Activated CD4-positive, CD25-positive, alpha-beta regulatory T cell treated with anti-CD3 and anti-CD28 coated beads, Interleukin-2, amount 50 U/mL, for 72 hours (primary cell): ENCODE measurements at regions not wholly inside any gene's neighbourhood (a gene's known extent, or its start where the extent isn't known, plus 50 kb on each side); places are given as distances from the start of the nearest gene placed in this dataset.

ENCODE experiments used
- DNase-seq: peaks from one replicate; pipeline ENCODE4 v3.0.0; 2021

DNA sequence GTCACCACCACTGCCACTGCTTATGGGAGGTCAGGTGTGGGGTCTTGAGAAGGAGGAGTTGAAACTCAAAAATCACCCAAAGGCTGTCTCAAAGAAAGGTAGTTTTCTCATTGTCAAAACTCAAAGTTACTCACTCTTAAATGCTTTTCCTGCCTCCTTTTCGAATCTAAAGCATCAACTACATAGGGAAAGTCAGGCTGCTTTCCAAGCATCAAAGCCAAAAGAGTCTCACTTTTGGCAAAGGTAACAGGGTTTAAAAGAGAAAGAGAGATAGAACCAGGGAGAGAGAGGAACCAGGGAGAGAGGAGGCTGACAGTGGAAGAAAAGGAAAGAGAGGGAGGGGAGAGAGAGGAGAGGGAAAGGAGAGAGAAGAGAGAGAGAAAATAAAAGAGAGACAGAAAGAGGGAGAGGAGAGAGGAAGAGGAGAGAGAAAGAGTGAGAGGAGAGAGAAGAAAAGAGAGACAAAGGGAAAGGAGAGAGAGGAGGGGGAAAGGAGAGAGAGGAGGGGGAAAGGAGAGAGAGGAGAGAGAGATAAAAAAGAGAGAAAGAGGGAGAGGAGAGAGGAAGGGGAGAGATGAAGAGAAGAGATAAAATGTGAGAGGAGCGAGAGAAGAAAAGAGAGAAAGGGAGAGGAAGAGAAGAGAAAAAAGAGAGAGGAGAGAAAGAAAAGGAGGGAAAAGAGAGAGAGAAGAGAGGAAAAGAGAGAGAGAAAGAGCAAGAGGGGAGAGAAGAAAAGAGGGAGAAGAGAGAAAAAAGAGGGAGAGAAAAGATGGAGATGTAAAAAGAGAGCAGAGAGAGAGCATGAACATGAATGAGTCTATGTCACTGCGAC lies 262.0 kb upstream of the TSHZ3 start:
- DNase-seq = no peak

GRCh38 chr19:31612873-31613272 lies 263.6 kb upstream of the TSHZ3 start:
- no peak for DNase-seq

GRCh38 chr19:31613683-31614219 lies 264.5 kb upstream of the TSHZ3 start:
- DNase-seq = no peak

DNA sequence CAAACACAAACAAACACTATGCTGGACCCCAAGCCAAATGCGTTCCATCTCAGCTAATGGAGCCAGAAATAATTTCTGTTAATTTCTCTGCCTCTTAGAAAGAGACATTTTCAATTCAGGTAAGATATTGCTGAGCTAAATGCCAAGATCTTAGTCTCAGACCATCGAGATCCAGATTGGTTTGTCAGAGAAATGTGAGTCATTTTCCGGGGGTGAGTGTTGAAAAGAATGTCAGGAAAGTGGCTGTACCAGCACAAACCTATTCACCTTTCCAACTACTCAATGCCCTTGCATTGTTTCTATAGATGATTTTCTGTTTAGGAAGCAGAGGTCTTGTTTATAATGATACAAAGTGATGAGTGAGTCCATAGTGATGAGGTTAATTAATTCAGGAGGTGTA lies 266.8 kb upstream of the TSHZ3 start:
- DNase-seq = no peak

GRCh38 chr19:31617010-31617585 lies 267.9 kb upstream of the TSHZ3 start:
- DNase-seq = no peak

DNA sequence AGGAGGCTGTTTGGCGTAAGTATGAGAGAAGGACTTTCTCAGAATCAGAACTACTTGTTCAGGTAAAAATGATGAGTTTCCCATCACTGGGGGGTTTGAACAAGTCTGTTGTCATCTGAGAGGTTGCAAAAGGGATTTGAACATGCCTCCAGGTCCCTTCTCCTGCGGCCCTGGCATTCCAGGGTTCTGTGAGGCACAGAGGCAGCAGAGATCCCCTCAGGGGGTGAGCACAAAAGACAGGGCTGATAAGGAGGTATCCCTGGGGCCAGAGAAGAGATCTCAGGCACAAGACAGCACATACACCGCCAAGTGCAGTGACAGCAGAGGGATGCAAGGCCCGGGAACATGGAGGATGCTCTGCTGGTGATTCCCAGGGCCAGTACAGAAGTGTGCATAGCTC lies 275.8 kb upstream of the TSHZ3 start:
- DNase-seq = no peak

DNA sequence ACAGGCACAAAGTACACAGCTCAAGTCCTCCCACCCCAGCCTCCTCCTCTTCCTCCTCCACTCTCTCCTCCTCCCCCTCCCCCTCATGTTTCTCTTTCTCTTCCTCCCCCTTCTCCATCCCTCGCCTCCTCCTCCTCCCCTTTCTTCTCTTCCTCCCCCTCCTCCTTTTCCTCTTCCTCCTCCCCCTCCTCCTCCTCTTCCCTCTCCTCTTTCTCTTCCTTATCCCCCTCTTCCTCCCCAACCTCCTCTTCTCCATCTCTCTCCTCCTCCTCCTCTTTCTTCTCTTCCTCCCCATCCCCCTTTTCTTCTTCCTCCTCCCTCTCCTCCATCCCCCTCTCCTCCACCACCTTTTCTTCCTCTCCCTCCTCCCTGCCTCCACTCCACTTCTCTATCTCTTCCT lies 276.3 kb upstream of the TSHZ3 start:
- no peak for DNase-seq

- DNase-seq = no peak
These were observed 277.7 kb upstream of the TSHZ3 start for GRCh38 chr19:31626941-31627340.

GRCh38 chr19:31627620-31628365 lies 278.6 kb upstream of the TSHZ3 start:
- DNase-seq = no peak

DNA sequence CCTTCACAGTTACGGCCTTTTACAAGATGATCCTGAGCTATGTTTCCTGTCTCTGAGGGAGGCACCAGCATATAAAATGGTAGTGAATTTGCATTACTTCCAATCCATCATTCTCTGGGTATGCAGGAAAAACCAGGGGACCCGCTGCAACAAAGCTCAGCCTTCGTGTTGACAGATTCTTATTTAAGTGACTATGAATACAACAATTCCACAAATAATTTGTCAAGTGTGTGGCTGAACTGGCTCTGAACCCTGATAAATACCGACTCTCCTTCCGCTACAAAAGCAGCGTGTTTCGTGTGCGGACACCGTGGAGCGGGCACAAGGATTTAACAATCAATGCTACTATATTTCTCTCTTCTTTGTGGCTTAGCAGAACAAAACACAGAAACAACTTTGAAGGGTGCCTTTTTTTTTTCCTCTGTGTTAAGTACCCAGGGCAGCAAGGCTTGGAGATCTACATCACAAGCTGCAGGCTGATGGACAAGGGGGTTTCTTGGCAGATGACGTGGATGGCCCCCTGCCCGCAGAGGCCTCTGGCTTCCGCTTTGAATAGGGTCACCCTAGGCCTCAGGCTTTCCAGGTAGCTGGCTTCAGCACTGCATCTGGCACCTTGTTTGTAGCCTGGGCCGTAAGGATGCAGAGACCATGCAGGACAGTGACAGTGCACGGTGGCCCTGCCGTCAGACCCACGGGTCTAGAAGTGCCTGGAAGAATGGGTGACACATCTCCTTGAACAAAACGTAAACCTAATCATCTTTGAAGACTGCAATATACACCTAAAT lies 280.5 kb upstream of the TSHZ3 start:
- DNase-seq = no peak

DNA sequence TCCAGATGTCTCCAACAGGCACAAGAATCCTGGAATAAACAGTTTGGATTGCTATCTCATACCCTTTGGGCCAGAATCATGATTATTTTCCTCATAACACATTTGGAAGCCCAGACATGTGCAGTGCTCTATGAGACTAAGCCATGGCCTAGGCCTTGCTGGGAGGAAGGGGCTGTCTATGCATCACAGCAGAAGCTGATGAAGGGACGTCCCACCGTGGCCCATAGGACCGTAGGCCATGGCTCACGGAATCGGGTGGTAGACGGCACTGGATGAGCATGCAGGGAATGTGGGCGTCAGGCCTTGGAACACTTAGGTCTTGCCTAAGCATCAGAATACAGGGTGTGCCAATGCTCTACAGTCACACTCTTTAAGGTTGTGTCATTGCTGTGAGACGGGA lies 283.8 kb upstream of the TSHZ3 start:
- DNase-seq = no peak

- DNase-seq = no peak
These were observed 290.1 kb upstream of the TSHZ3 start for GRCh38 chr19:31639306-31639705.

DNA sequence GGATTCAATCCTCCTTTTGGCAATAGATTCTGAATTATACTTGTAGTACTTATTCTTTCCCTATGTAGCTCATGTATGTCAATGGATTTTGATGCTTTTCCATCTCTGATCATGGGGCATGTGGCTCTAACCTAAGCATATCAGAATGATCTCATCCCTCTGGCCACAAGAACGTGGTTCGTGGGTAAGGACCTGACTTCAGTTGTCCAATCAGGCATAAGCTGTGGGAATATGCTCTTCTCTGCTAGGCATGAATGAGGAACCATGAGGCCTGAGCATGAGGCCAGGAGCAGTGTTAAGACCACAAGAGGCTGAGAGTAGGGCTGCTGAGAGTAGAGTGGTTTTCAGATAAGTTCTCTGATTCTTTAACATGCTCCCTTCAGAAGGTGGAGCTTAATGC lies 292.4 kb upstream of the TSHZ3 start:
- no peak for DNase-seq

- DNase-seq = no peak
These were observed 299.1 kb upstream of the TSHZ3 start for GRCh38 chr19:31648347-31648746.

GRCh38 chr19:31656507-31656906 lies 307.3 kb upstream of the TSHZ3 start:
- no peak for DNase-seq

GRCh38 chr19:31658993-31659896 lies 310.0 kb upstream of the TSHZ3 start:
- no peak for DNase-seq

DNA sequence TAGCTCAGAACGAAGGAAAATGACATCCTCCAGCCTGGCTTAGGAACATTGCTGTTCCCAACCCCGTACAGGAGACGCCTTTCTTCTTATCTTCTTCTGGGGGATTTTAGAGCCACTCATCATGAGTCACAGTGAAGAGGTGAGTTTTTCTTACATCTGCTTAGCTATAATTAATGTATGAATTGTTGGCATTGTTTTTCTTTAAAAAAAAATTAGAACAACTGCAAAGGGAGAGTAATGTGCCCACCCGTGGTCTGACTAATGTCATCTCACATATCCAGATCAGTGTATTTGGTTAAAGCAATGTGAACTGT lies 310.6 kb upstream of the TSHZ3 start:
- DNase-seq = no peak

DNA sequence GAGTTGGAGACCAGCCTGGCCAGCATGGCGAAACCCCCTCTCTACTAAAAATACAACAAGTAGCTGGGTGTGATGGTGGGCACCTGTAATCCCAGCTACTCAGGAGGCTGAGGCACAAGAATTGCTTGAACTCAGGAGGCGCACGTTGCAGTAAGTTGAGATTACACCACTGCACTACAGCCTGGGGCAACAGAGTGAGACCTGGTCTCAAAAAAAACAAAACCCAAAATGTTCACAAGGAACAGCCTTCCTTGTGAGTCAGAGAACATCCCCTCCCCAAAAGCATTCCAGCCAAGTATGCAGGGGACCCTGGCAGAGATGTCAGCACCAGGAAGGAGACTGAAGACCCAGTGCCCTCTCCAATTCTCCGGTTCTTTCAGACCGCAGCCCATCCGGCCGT lies 314.9 kb upstream of the TSHZ3 start:
- no peak for DNase-seq

DNA sequence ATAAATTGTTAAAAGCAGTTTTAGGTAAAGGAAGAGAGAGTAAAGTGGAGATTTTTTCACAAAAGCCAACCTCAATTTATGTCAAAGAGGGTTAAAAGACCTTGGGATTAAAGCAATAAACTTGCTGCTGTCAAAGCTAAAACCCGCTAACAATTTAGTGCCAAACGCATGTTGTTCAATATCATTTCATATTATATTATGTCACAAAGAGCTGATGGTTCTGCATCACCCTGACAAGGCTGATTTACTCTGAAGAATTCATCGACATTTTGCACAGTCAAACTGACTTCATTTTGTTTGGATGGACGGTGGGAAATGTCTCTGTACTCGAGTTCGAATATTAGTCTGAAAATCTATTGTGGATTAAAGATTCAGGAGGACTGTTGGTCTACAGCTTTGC lies 315.8 kb upstream of the TSHZ3 start:
- no peak for DNase-seq

GRCh38 chr19:31666126-31666525 lies 316.9 kb upstream of the TSHZ3 start:
- DNase-seq = no peak

DNA sequence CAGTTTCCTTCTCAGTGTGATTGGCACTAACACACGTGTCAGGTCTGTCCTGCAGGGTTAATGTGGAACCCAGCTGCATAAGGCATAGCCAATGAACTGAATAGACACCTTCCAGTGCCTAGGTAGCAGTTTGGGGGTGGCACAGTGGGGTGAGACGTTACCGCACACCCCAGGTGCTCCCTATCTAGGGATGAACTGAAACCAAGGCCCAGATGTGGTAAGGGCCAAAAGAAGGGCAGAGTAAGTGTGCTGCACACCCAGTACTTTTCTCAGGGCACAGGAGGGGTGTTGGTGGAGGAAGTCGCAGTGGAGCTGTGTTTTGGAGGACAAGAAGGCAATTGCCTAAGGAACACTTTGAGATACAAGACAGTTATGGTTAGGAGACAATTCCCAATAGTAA lies 317.9 kb upstream of the TSHZ3 start:
- no peak for DNase-seq

- DNase-seq = no peak
These were observed 319.7 kb upstream of the TSHZ3 start for GRCh38 chr19:31668921-31669320.
